Keratinocyte (primary cell): ENCODE measurements at regions not wholly inside any gene's neighbourhood (a gene's known extent, or its start where the extent isn't known, plus 50 kb on each side); places are given as distances from the start of the nearest gene placed in this dataset.

Experiments used
- EZH2 ChIP-seq: IDR thresholded peaks from one replicate; pipeline ENCODE4 v1.6.1; 2012; ENCODE audit warnings: inconsistent platforms, mild to moderate bottlenecking, low read length, moderate library complexity
- TF ChIP-seq, protein P1 (sequence below), 3 experiments: IDR thresholded peaks in 1 of 3; conservative IDR thresholded peaks in 1 of 3; optimal IDR thresholded peaks in 1 of 3; 2 replicates in 2 of 3; 3 replicates in 1 of 3; pipeline versions ENCODE3 to v1.5.1; 2011; ENCODE audit warnings: low read length in 3 of 3, mild to moderate bottlenecking in 3 of 3, moderate library complexity in 2 of 3, control low read depth in 1 of 3, inconsistent platforms in 1 of 3; ENCODE audit not compliant: insufficient read depth in 2 of 3; ENCODE audit errors: extremely low read depth in 1 of 3

- TF ChIP-seq, protein P1, sequence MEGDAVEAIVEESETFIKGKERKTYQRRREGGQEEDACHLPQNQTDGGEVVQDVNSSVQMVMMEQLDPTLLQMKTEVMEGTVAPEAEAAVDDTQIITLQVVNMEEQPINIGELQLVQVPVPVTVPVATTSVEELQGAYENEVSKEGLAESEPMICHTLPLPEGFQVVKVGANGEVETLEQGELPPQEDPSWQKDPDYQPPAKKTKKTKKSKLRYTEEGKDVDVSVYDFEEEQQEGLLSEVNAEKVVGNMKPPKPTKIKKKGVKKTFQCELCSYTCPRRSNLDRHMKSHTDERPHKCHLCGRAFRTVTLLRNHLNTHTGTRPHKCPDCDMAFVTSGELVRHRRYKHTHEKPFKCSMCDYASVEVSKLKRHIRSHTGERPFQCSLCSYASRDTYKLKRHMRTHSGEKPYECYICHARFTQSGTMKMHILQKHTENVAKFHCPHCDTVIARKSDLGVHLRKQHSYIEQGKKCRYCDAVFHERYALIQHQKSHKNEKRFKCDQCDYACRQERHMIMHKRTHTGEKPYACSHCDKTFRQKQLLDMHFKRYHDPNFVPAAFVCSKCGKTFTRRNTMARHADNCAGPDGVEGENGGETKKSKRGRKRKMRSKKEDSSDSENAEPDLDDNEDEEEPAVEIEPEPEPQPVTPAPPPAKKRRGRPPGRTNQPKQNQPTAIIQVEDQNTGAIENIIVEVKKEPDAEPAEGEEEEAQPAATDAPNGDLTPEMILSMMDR (optimal IDR thresholded peaks at IDR 0.05 in 1 of 3, IDR thresholded peaks at IDR 0.05 in 1 of 3, conservative IDR thresholded peaks at IDR 0.05 in 1 of 3; ENCODE audit: extremely low read depth in 1 of 3, insufficient read depth in 2 of 3, low read length in 3 of 3): no peak
- TF ChIP-seq EZH2: no peak
Measured at GRCh38 chr15:25061808-25062550, 107.2 kb downstream of the SNRPN start.
